ENCODE measurements at regions not wholly inside any gene's neighbourhood (a gene's known extent, or its start where the extent isn't known, plus 50 kb on each side); places are given as distances from the start of the nearest gene placed in this dataset.
"Not testable (repeated sequence)": the region's sequence is repeated elsewhere in the genome, so short reads cannot be mapped to it uniquely, and the experiment has no call there.

GRCh38 chr12:90234472-90234871 is 525.8 kb upstream of the ATP2B1 start:
- ATAC-seq (no peak), DNase-seq (ENCODE audit: low spot score in 2 of 2) (no peak)
- Mint-ChIP-seq H3K27ac (no peak overlapping the region), H3K36me3 (no peaks in the 10 kb centered on the region), H3K4me1 (no peaks in the 10 kb centered on the region), H3K4me3 (no peak overlapping the region), H3K9me3 (no peaks in the 10 kb centered on the region)

- no peaks in the 10 kb centered on the region for H3K9me3 Mint-ChIP-seq
- no peak overlapping the region for H3K4me3 Mint-ChIP-seq
- H3K36me3 Mint-ChIP-seq, result no peaks in the 10 kb centered on the region
- DNase-seq (ENCODE audit: low spot score in 2 of 2) (no peak), ATAC-seq (no peak)
- no peaks in the 10 kb centered on the region for H3K4me1 Mint-ChIP-seq
- no peak overlapping the region for H3K27ac Mint-ChIP-seq
Measured at GRCh38 chr12:90233168-90234100, 524.8 kb upstream of the ATP2B1 start.

- no peaks in the 10 kb centered on the region for H3K36me3 Mint-ChIP-seq
- ATAC-seq, result no peak
- H3K4me1 Mint-ChIP-seq, result no peaks in the 10 kb centered on the region
- no peaks in the 10 kb centered on the region for H3K9me3 Mint-ChIP-seq
- H3K27ac Mint-ChIP-seq, result no peak overlapping the region
- no peak for DNase-seq (ENCODE audit: low spot score in 2 of 2)
- no peak overlapping the region for H3K4me3 Mint-ChIP-seq
Measured at GRCh38 chr12:90229407-90230170, 521.0 kb upstream of the ATP2B1 start.

GRCh38 chr12:90226211-90226610 is 517.6 kb upstream of the ATP2B1 start:
- no peaks in the 10 kb centered on the region for H3K9me3 Mint-ChIP-seq
- H3K4me1 Mint-ChIP-seq, result no peaks in the 10 kb centered on the region
- no peaks in the 10 kb centered on the region for H3K36me3 Mint-ChIP-seq
- no peak overlapping the region for H3K4me3 Mint-ChIP-seq
- DNase-seq (ENCODE audit: low spot score in 2 of 2) (no peak), ATAC-seq (no peak)
- H3K27ac Mint-ChIP-seq, result no peak overlapping the region

GRCh38 chr12:90216815-90217214 is 508.2 kb upstream of the ATP2B1 start:
- DNase-seq (ENCODE audit: low spot score in 2 of 2) (no peak), ATAC-seq (peak; percentile 67)
- Mint-ChIP-seq H3K9me3 (no peaks in the 10 kb centered on the region), H3K36me3 (no peaks in the 10 kb centered on the region), H3K4me3 (no peak overlapping the region), H3K4me1 (no peaks in the 10 kb centered on the region), H3K27ac (no peak overlapping the region)

- H3K4me1 Mint-ChIP-seq, result no peaks in the 10 kb centered on the region
- no peaks in the 10 kb centered on the region for H3K36me3 Mint-ChIP-seq
- H3K4me3 Mint-ChIP-seq, result no peak overlapping the region
- no peaks in the 10 kb centered on the region for H3K9me3 Mint-ChIP-seq
- H3K27ac Mint-ChIP-seq, result no peak overlapping the region
- DNase-seq (ENCODE audit: low spot score in 2 of 2), result no peak
- no peak for ATAC-seq
Measured at GRCh38 chr12:90216020-90216552, 507.4 kb upstream of the ATP2B1 start.

- Mint-ChIP-seq H3K4me3 (no peak overlapping the region), H3K36me3 (no peaks in the 10 kb centered on the region), H3K4me1 (no peaks in the 10 kb centered on the region), H3K9me3 (peaks cover 12% of the 10 kb centered on the region), H3K27ac (no peak overlapping the region)
- no peak for DNase-seq (ENCODE audit: low spot score in 2 of 2)
- no peak for ATAC-seq
Measured at GRCh38 chr12:90211017-90211416, 502.4 kb upstream of the ATP2B1 start.

GRCh38 chr12:90209029-90209428 is 500.4 kb upstream of the ATP2B1 start:
- no peaks in the 10 kb centered on the region for H3K4me1 Mint-ChIP-seq
- no peak overlapping the region for H3K27ac Mint-ChIP-seq
- DNase-seq (ENCODE audit: low spot score in 2 of 2) (no peak), ATAC-seq (no peak)
- H3K9me3 Mint-ChIP-seq, result peaks cover 12% of the 10 kb centered on the region
- no peaks in the 10 kb centered on the region for H3K36me3 Mint-ChIP-seq
- H3K4me3 Mint-ChIP-seq, result no peak overlapping the region

- not testable (repeated sequence) for H3K36me3 Mint-ChIP-seq; DNase-seq (ENCODE audit: low spot score in 2 of 2); ATAC-seq; H3K4me3 Mint-ChIP-seq; H3K4me1 Mint-ChIP-seq; H3K27ac Mint-ChIP-seq
- H3K9me3 Mint-ChIP-seq, result peaks cover 12% of the 10 kb centered on the region
Measured at GRCh38 chr12:90208379-90208778, 499.7 kb upstream of the ATP2B1 start.

GRCh38 chr12:90207799-90208198 is 499.2 kb upstream of the ATP2B1 start:
- Mint-ChIP-seq H3K4me3 (no peak overlapping the region), H3K36me3 (no peaks in the 10 kb centered on the region), H3K9me3 (peaks cover 12% of the 10 kb centered on the region), H3K4me1 (no peaks in the 10 kb centered on the region), H3K27ac (no peak overlapping the region)
- ATAC-seq, result no peak
- no peak for DNase-seq (ENCODE audit: low spot score in 2 of 2)

GRCh38 chr12:90205165-90205564 is 496.5 kb upstream of the ATP2B1 start:
- no peak overlapping the region for H3K27ac Mint-ChIP-seq
- no peak overlapping the region for H3K4me3 Mint-ChIP-seq
- H3K9me3 Mint-ChIP-seq, result peaks cover 9% of the 10 kb centered on the region
- H3K4me1 Mint-ChIP-seq, result no peaks in the 10 kb centered on the region
- H3K36me3 Mint-ChIP-seq, result no peaks in the 10 kb centered on the region
- no peak for DNase-seq (ENCODE audit: low spot score in 2 of 2)
- ATAC-seq, result no peak

GRCh38 chr12:90203556-90203955 is 494.9 kb upstream of the ATP2B1 start:
- no peaks in the 10 kb centered on the region for H3K4me1 Mint-ChIP-seq
- no peaks in the 10 kb centered on the region for H3K36me3 Mint-ChIP-seq
- ATAC-seq (no peak), DNase-seq (ENCODE audit: low spot score in 2 of 2) (no peak)
- no peak overlapping the region for H3K4me3 Mint-ChIP-seq
- peaks cover 4% of the 10 kb centered on the region for H3K9me3 Mint-ChIP-seq
- H3K27ac Mint-ChIP-seq, result no peak overlapping the region

- no peak overlapping the region for H3K4me3 Mint-ChIP-seq
- H3K4me1 Mint-ChIP-seq, result no peaks in the 10 kb centered on the region
- DNase-seq (ENCODE audit: low spot score in 2 of 2), result no peak
- no peaks in the 10 kb centered on the region for H3K36me3 Mint-ChIP-seq
- H3K27ac Mint-ChIP-seq, result no peak overlapping the region
- H3K9me3 Mint-ChIP-seq, result no peaks in the 10 kb centered on the region
- ATAC-seq, result no peak
Measured at GRCh38 chr12:90199006-90199405, 490.4 kb upstream of the ATP2B1 start.

GRCh38 chr12:90193500-90193899 is 484.9 kb upstream of the ATP2B1 start:
- H3K4me3 Mint-ChIP-seq, result no peak overlapping the region
- H3K36me3 Mint-ChIP-seq, result no peaks in the 10 kb centered on the region
- DNase-seq (ENCODE audit: low spot score in 2 of 2), result no peak
- ATAC-seq, result no peak
- H3K9me3 Mint-ChIP-seq, result no peaks in the 10 kb centered on the region
- H3K4me1 Mint-ChIP-seq, result no peaks in the 10 kb centered on the region
- no peak overlapping the region for H3K27ac Mint-ChIP-seq

- H3K4me3 Mint-ChIP-seq, result no peak overlapping the region
- H3K36me3 Mint-ChIP-seq, result no peaks in the 10 kb centered on the region
- H3K4me1 Mint-ChIP-seq, result no peaks in the 10 kb centered on the region
- H3K27ac Mint-ChIP-seq, result no peak overlapping the region
- H3K9me3 Mint-ChIP-seq, result no peaks in the 10 kb centered on the region
- ATAC-seq, result no peak
- no peak for DNase-seq (ENCODE audit: low spot score in 2 of 2)
Measured at GRCh38 chr12:90188857-90189256, 480.2 kb upstream of the ATP2B1 start.

- no peaks in the 10 kb centered on the region for H3K4me1 Mint-ChIP-seq
- peaks cover 9% of the 10 kb centered on the region for H3K9me3 Mint-ChIP-seq
- H3K36me3 Mint-ChIP-seq, result no peaks in the 10 kb centered on the region
- DNase-seq (ENCODE audit: low spot score in 2 of 2) (no peak), ATAC-seq (no peak)
- H3K27ac Mint-ChIP-seq, result no peak overlapping the region
- H3K4me3 Mint-ChIP-seq, result no peak overlapping the region
Measured at GRCh38 chr12:90183201-90183600, 474.6 kb upstream of the ATP2B1 start.
